Tibial nerve (tissue), 4 donors: ENCODE measurements at regions not wholly inside any gene's neighbourhood (a gene's known extent, or its start where the extent isn't known, plus 50 kb on each side); places are given as distances from the start of the nearest gene placed in this dataset.

ENCODE experiments used
- DNase-seq, 2 donors: peaks; one replicate each; pipeline ENCODE4 v3.0.0-alpha.2; 2019; ENCODE audit warnings: low spot score in 2 of 2
- H3K27ac ChIP-seq, 4 donors: fragments of 200-600 bp; sonication (generic) in 3 of 4; one replicate each; pipeline ENCODE4 v1.5.1; 2017 to 2019; ENCODE audit warnings: mild to moderate bottlenecking in 1 of 4
- H3K27me3 ChIP-seq, 2 donors: fragments of 200-600 bp; sonication (generic) in 1 of 2; one replicate each; pipeline versions ENCODE4 v1.5.1 to v1.6.0; 2017 to 2019
- H3K36me3 ChIP-seq, 3 donors: fragments of 200-600 bp; sonication (generic); one replicate each; pipeline ENCODE4 v1.5.1; 2018 to 2019
- H3K4me1 ChIP-seq, 4 donors: fragments of 200-600 bp; sonication (generic) in 3 of 4; one replicate each; pipeline ENCODE4 v1.5.1; 2017 to 2019
- H3K4me3 ChIP-seq, 4 donors: fragments of 200-600 bp; sonication (generic) in 3 of 4; one replicate each; pipeline ENCODE4 v1.5.1; 2017 to 2019; ENCODE audit warnings: mild to moderate bottlenecking in 1 of 4, moderate library complexity in 1 of 4
- H3K9me3 ChIP-seq, 4 donors: fragments of 200-600 bp; sonication (generic) in 3 of 4; one replicate each; pipeline ENCODE4 v1.5.1; 2017 to 2019
- CTCF ChIP-seq, 5 experiments: fragments of 200-600 bp in 3 of 5; fragments of 450-650 bp in 2 of 5; sonication (generic) in 3 of 5; IDR thresholded peaks; one replicate each; pipeline ENCODE4 v1.5.1; 2016 to 2019; ENCODE audit warnings: antibody characterized with exemption in 5 of 5, mild to moderate bottlenecking in 3 of 5, moderate library complexity in 2 of 5
- EP300 ChIP-seq, 2 donors: sonication (generic); formaldehyde crosslinking; IDR thresholded peaks; one replicate each; pipeline ENCODE4 v1.6.1; 2017; ENCODE audit warnings: antibody characterized with exemption in 2 of 2, mild to moderate bottlenecking in 1 of 2
- POLR2A ChIP-seq, 2 donors: fragments of 450-650 bp; IDR thresholded peaks; one replicate each; pipeline ENCODE4 v1.6.1; 2017; ENCODE audit warnings: antibody characterized with exemption in 2 of 2, mild to moderate bottlenecking in 2 of 2, moderate library complexity in 2 of 2
- WGBS, 2 donors: methylation state at CpG; one replicate each; pipeline ENCODE4 v1.1.5; 2018; 5-methylcytosine and 5-hydroxymethylcytosine counted together

- no peak for TF ChIP-seq POLR2A (IDR thresholded peaks at IDR 0.05)
- no peak for TF ChIP-seq EP300 (IDR thresholded peaks at IDR 0.05)
- TF ChIP-seq CTCF (IDR thresholded peaks at IDR 0.05): no peak
- DNase-seq: no peak
- no peak overlapping the region for H3K4me3 ChIP-seq
Measured at GRCh38 chr11:119808407-119809185, 79.6 kb upstream of the NECTIN1 start.

GRCh38 chr11:119807841-119808240 lies 78.8 kb upstream of the NECTIN1 start:
- DNase-seq: no peak

More at GRCh38 chr11:119808407-119809185, 79.6 kb upstream of the NECTIN1 start:
- Histone ChIP-seq H3K4me1 (no peaks in the 10 kb centered on the region), H3K27ac (no peak overlapping the region), H3K27me3 (no peaks in the 10 kb centered on the region), H3K36me3 (no peaks in the 10 kb centered on the region), H3K9me3 (no peaks in the 10 kb centered on the region)
- WGBS, 2 donors: 63 to 70% methylated on average over 12 of the region's 12 CpGs

GRCh38 chr11:119807402-119807801 lies 78.4 kb upstream of the NECTIN1 start:
- no peaks in the 10 kb centered on the region for H3K9me3 ChIP-seq
- H3K27ac ChIP-seq: no peak overlapping the region
- WGBS, 2 donors: 90% methylated on average over 5 of the region's 5 CpGs
- no peaks in the 10 kb centered on the region for H3K4me1 ChIP-seq
- DNase-seq: no peak
- no peaks in the 10 kb centered on the region for H3K36me3 ChIP-seq
- H3K4me3 ChIP-seq: no peak overlapping the region
- TF ChIP-seq POLR2A (IDR thresholded peaks at IDR 0.05): no peak
- no peak for TF ChIP-seq CTCF (IDR thresholded peaks at IDR 0.05)
- H3K27me3 ChIP-seq: no peaks in the 10 kb centered on the region

More at GRCh38 chr11:119807841-119808240, 78.8 kb upstream of the NECTIN1 start:
- Histone ChIP-seq H3K27me3 (no peaks in the 10 kb centered on the region), H3K9me3 (no peaks in the 10 kb centered on the region), H3K4me3 (no peak overlapping the region), H3K27ac (no peak overlapping the region), H3K4me1 (no peaks in the 10 kb centered on the region), H3K36me3 (no peaks in the 10 kb centered on the region)
- 92% methylated on average over 3 of the region's 3 CpGs for WGBS, 2 donors
- TF ChIP-seq CTCF (IDR thresholded peaks at IDR 0.05): no peak
- TF ChIP-seq EP300 (IDR thresholded peaks at IDR 0.05): no peak
- no peak for TF ChIP-seq POLR2A (IDR thresholded peaks at IDR 0.05)

- Histone ChIP-seq H3K36me3 (no peaks in the 10 kb centered on the region), H3K4me3 (no peak overlapping the region), H3K4me1 (no peaks in the 10 kb centered on the region), H3K9me3 (no peaks in the 10 kb centered on the region), H3K27ac (no peak overlapping the region), H3K27me3 (no peaks in the 10 kb centered on the region)
- WGBS, 2 donors: 83 to 92% methylated on average over 8 of the region's 8 CpGs
- TF ChIP-seq CTCF (IDR thresholded peaks at IDR 0.05) (no peak), EP300 (IDR thresholded peaks at IDR 0.05) (no peak), POLR2A (IDR thresholded peaks at IDR 0.05) (no peak)
- no peak for DNase-seq
Measured at GRCh38 chr11:119806064-119806915, 77.3 kb upstream of the NECTIN1 start.

- Histone ChIP-seq H3K4me1 (no peaks in the 10 kb centered on the region), H3K9me3 (no peaks in the 10 kb centered on the region), H3K27me3 (no peaks in the 10 kb centered on the region), H3K27ac (no peak overlapping the region), H3K4me3 (no peak overlapping the region), H3K36me3 (no peaks in the 10 kb centered on the region)
- DNase-seq: no peak
- TF ChIP-seq CTCF (IDR thresholded peaks at IDR 0.05): no peak
- WGBS, 2 donors: 77 to 96% methylated on average over 8 of the region's 8 CpGs
Measured at GRCh38 chr11:119805663-119806062, 76.7 kb upstream of the NECTIN1 start.
